ENCODE measurements at regions not wholly inside any gene's neighbourhood (a gene's known extent, or its start where the extent isn't known, plus 50 kb on each side); places are given as distances from the start of the nearest gene placed in this dataset.
A peak's percentile ranks its signal among the peaks of the same experiment; 100 is the strongest.

- DNase-seq, result peak; percentile 71
Observed at GRCh38 chr10:55495555-55495954, 694.5 kb upstream of the PCDH15 start.

- no peak for DNase-seq
Observed at GRCh38 chr10:55491712-55492111, 690.7 kb upstream of the PCDH15 start.

- no peak for DNase-seq
Observed at GRCh38 chr10:55485827-55486226, 684.8 kb upstream of the PCDH15 start.

GRCh38 chr10:55476129-55476528, 675.1 kb upstream of the PCDH15 start:
- DNase-seq, result no peak

GRCh38 chr10:55474258-55474657, 673.2 kb upstream of the PCDH15 start:
- no peak for DNase-seq

- DNase-seq, result no peak
Observed at GRCh38 chr10:55470840-55471239, 669.8 kb upstream of the PCDH15 start.

- DNase-seq, result no peak
Observed at GRCh38 chr10:55466806-55467504, 665.9 kb upstream of the PCDH15 start.

- DNase-seq, result no peak
Observed at GRCh38 chr10:55464083-55464482, 663.1 kb upstream of the PCDH15 start.

GRCh38 chr10:55460008-55460407, 659.0 kb upstream of the PCDH15 start:
- DNase-seq, result no peak

- DNase-seq, result no peak
Observed at GRCh38 chr10:55449981-55450380, 649.0 kb upstream of the PCDH15 start.

GRCh38 chr10:55446441-55447002, 645.5 kb upstream of the PCDH15 start:
- DNase-seq, result no peak

GRCh38 chr10:55441777-55442176, 640.7 kb upstream of the PCDH15 start:
- no peak for DNase-seq

GRCh38 chr10:55426138-55426537, 625.1 kb upstream of the PCDH15 start:
- DNase-seq, result no peak

GRCh38 chr10:55410415-55410885, 609.4 kb upstream of the PCDH15 start:
- DNase-seq, result no peak

- DNase-seq, result no peak
Observed at GRCh38 chr10:55404094-55404493, 603.1 kb upstream of the PCDH15 start.

GRCh38 chr10:55400075-55400849, 599.2 kb upstream of the PCDH15 start:
- no peak for DNase-seq

- DNase-seq, result no peak
Observed at GRCh38 chr10:55398497-55398882, 597.5 kb upstream of the PCDH15 start.

GRCh38 chr10:55397777-55398496, 596.9 kb upstream of the PCDH15 start:
- no peak for DNase-seq

GRCh38 chr10:55378196-55378595, 577.2 kb upstream of the PCDH15 start:
- no peak for DNase-seq

- no peak for DNase-seq
Observed at GRCh38 chr10:55374917-55375316, 573.9 kb upstream of the PCDH15 start.

- DNase-seq, result no peak
Observed at GRCh38 chr10:55374060-55374459, 573.0 kb upstream of the PCDH15 start.

GRCh38 chr10:55369670-55370420, 568.8 kb upstream of the PCDH15 start:
- DNase-seq, result no peak

- DNase-seq, result no peak
Observed at GRCh38 chr10:55368467-55368866, 567.4 kb upstream of the PCDH15 start.

All from MV-4-11 (cell line).